ENCODE measurements at regions not wholly inside any gene's neighbourhood (a gene's known extent, or its start where the extent isn't known, plus 50 kb on each side); places are given as distances from the start of the nearest gene placed in this dataset.

GRCh38 chr4:137660211-137660610 is 127.9 kb upstream of the PCDH18 start (continued):
- TF ChIP-seq REST (IDR thresholded peaks at IDR 0.05; ENCODE audit: unreplicated experiment) (no peak), ZNF114 (CRISPR knock-in tag; IDR thresholded peaks at IDR 0.05) (no peak), NANOG (IDR thresholded peaks at IDR 0.05; ENCODE audit: borderline replicate concordance) (no peak), JUNB (IDR thresholded peaks at IDR 0.05; ENCODE audit: unreplicated experiment) (no peak)

- no peak overlapping the region for H3K4me2 ChIP-seq
- Mint-ChIP-seq H3K9me3 (peaks cover 15% of the 10 kb centered on the region), H3K4me3 (no peak overlapping the region), H3K27ac (no peak overlapping the region), H3K4me1 (peaks cover 15% of the 10 kb centered on the region), H3K36me3 (ENCODE audit: low read depth) (peaks cover 12% of the 10 kb centered on the region), H3K27me3 (ENCODE audit: insufficient read depth, low read depth, poor library complexity) (peaks cover 2% of the 10 kb centered on the region)
- no peaks in the 10 kb centered on the region for H4K20me1 ChIP-seq (replicated peaks; ENCODE audit: insufficient read depth)
- no peak overlapping the region for H3K4me3 ChIP-seq
- no peaks in the 10 kb centered on the region for H3F3A ChIP-seq (replicated peaks; ENCODE audit: low read depth)
- no peaks in the 10 kb centered on the region for H3K27me3 ChIP-seq (ENCODE audit: insufficient read depth)
- TF ChIP-seq EZH2phosphoT487 (IDR thresholded peaks at IDR 0.05; ENCODE audit: unreplicated experiment), result no peak
- no peak for TF ChIP-seq CTCF (conservative IDR thresholded peaks at IDR 0.05; ENCODE audit: low read depth in 2 of 2)
- TF ChIP-seq ZNF462 (CRISPR knock-in tag; IDR thresholded peaks at IDR 0.05), result no peak
- no peak for TF ChIP-seq EZH2 (IDR thresholded peaks at IDR 0.05; ENCODE audit: low read depth, unreplicated experiment)
- TF ChIP-seq JUNB (IDR thresholded peaks at IDR 0.05; ENCODE audit: unreplicated experiment), result no peak
- no peak overlapping the region for H2AFZ ChIP-seq
- peaks cover 13% of the 10 kb centered on the region for H3K4me1 ChIP-seq (ENCODE audit: insufficient read depth)
- no peaks in the 10 kb centered on the region for H3K79me2 ChIP-seq (replicated peaks; ENCODE audit: insufficient read depth)
- no peaks in the 10 kb centered on the region for H3K36me3 ChIP-seq (ENCODE audit: insufficient read depth)
- no peak overlapping the region for H3K27ac ChIP-seq (ENCODE audit: low read depth)
- H3K9me2 ChIP-seq (ENCODE audit: insufficient read depth), result no peaks in the 10 kb centered on the region; the same call in 1 of the 2 replicates
- ATAC-seq, result no peak
- no peak for DNase-seq (ENCODE audit: low spot score)
These were observed 127.1 kb upstream of the PCDH18 start for GRCh38 chr4:137659431-137659830.
